SK-N-MC (cell line): ENCODE measurements at regions not wholly inside any gene's neighbourhood (a gene's known extent, or its start where the extent isn't known, plus 50 kb on each side); places are given as distances from the start of the nearest gene placed in this dataset.

ENCODE experiments used
- EZH2 ChIP-seq: fragments of 200-600 bp; sonication (generic); IDR thresholded peaks from one replicate; pipeline ENCODE4 v1.6.1; 2017; ENCODE audit warnings: antibody characterized with exemption
- POLR2AphosphoS5 ChIP-seq: IDR thresholded peaks from 2 replicates; pipeline ENCODE4 v1.6.1; 2012; ENCODE audit warnings: mild to moderate bottlenecking, low read depth, low read length, borderline replicate concordance

- TF ChIP-seq EZH2 (no peak), POLR2AphosphoS5 (no peak)
These were observed 94.9 kb downstream of the HS1BP3 start for GRCh38 chr2:20555954-20556353.
